Skin of body (tissue), 1 donor: ENCODE measurements at regions not wholly inside any gene's neighbourhood (a gene's known extent, or its start where the extent isn't known, plus 50 kb on each side); places are given as distances from the start of the nearest gene placed in this dataset.
"Not testable (repeated sequence)": the region's sequence is repeated elsewhere in the genome, so short reads cannot be mapped to it uniquely, and the experiment has no call there.

Source experiments
- DNase-seq: peaks from one replicate; lab custom pipeline; 2025; lab: John Stamatoyannopoulos, UW

DNA sequence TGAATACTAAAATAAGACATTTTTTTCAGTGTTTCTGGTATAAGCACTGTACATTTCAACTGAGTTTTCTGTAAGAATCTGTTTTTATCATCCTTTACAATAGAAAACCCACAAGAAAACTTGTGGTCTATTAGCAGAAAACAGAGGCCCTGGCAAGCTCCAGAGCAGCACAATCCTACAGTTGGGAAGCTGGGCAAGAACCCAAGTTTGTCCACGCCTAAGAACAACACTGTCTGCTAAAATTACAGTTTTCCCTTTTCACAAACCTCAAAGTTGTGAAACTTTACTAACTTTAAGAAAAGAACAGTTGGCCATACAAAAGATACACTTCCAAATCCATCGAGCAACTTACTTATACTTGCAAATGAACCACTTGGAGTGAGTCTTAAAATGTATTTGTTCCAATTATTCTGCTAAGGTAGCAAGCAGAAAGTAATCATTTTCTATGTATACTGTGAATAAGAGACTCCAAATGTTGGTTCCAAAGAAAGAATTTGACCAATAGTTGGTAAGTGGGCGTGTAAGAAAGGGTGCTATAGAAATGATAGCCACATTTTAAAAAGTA is 982.0 kb upstream of the ARRDC3 start:
- DNase-seq, result no peak

DNA sequence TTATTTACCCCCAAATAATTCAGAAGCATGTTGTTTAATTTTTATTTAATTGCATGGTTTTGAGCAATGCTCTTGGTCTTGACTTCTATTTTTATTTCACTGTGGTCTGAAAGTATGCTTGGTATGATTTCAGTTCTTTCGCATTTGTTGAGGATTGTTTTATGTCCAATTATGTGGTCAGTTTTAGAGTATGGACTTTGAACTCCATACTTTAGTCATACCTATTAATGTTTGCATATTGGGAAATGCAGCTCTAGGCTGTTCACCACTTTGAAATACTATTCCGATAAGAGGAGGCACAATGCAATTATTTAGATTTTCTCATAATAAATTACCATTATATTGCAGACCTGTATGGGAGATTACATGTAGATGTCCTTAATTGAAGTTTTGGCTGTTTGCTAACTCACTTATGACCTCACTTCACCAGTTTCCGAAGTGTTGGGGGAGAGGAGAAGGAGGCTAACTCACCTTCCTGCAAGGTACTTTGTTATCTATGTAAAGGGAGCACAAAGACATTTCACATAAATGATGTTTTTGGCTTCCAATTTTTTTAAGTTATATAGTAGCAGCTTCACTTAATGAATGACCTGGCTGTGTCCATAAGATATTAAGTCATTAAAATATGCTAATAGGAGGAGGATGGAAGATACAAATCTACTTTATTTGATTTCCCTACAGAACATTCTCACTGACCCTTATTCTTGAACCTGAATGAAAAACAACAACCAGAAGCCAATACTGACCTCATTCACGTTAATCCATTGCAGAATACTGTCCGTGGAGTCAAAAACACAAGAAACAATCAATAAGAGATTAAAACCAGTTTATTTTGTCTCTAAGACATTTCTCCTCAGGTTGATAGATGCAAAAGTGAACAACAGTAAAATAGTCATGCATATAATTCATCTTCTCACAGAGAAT is 970.3 kb upstream of the ARRDC3 start:
- no peak for DNase-seq

DNA sequence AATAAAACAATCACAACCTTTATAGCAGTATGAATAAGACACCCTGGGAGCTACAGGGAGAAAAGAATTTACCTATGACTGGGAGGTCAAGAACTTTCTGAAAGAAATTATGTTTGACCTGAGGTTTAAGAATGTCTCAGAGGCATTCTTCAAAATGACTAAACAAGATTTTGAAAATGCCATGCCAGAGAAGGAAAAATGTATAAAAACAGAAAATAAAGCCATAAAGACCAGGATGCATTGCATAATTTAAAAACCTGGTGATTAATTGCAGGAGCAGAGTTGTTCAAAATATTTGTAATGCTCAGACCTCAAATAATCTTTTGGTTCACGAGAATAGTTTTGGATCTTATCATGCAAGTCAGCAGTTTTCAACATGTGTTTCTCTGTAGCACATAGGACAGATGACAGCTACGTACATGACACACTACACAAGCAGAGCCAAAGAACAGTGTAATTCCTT is 954.7 kb upstream of the ARRDC3 start:
- DNase-seq, result peak; percentile 43

DNA sequence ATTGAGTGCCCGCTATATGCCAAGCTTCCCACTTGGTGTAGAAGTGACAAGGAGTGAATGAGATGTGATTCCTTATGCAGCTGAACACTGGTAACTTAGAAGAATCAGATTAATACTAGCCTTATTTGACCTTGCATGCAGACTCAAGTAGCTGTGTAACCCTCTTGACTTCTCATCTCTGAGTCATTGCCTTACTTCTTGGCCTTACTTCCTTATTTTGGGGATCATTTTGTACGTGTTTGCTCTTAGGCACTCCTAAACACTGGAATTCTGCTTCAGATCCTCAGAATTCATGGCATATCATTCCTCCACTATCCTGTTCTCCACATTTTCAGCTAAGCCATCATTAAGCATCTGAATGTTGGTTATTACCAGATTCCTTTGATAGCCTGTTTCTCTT is 948.9 kb upstream of the ARRDC3 start:
- DNase-seq, result no peak

DNA sequence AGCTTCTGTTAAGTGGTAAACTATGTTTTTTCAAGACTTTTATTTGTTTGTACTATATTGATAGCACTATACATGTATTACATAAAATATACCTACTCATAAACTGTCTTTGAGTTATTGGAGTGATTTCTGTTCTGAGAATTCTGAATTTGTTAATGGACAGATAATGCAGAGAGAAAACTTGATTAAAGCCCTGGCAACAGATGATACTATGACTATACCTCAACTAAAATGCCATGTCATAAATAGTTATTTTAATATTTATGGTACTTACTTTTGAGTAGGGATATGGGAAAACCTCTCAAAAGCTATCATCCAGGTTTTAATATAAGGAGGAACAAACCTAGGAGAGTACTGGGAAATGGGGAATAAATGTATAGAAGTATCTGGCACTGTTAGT is 947.2 kb upstream of the ARRDC3 start:
- DNase-seq, result no peak

DNA sequence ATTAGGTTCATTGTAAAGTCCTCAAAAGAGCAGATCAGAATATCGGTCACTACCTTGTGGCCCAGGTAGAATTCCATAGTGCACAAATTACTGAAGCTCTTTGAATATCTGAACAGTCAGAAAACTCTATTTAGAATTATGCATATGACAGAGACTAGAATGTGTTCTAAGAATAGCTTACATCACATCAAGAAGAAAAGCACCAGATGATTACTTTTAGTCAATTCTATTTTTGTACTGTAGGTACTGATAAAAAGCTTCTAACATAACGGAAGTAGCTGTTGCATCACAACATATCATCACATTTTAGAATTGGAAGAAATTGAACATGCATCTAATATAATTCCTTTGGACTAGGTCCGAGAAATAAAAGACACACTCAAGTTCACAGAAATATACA is 946.6 kb upstream of the ARRDC3 start:
- DNase-seq, result no peak

DNA sequence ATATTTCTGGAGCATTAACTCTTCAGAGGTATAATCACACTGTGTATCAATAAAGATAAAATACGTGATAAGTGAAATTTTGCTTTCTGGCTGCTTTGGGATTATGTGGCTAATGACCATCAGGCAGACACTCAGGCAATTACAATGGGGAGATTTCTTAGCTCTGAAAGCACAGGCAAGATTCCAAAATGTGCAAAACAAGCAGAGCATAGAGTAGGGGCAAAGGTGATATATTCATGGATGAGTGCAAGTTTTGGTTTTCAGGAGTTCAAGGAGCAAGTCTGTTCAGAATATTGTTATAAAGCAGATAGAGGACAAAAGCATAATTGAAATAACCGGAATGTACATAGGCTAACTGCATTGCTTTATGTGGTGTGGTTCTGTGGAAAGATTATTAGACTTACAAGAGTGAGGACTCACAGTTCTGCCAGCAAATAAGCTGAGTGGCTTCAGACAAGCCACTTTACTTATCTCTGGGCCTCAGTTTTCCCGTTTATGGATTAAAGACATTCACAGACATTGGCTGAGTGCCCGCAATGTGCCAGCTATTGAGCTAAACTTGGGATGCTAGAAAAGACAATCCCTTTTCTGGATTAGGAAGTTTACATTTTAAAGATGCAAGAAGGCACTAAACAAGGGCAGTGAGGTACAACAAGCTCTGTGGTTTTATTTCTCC is 945.6 kb upstream of the ARRDC3 start:
- no peak for DNase-seq

DNA sequence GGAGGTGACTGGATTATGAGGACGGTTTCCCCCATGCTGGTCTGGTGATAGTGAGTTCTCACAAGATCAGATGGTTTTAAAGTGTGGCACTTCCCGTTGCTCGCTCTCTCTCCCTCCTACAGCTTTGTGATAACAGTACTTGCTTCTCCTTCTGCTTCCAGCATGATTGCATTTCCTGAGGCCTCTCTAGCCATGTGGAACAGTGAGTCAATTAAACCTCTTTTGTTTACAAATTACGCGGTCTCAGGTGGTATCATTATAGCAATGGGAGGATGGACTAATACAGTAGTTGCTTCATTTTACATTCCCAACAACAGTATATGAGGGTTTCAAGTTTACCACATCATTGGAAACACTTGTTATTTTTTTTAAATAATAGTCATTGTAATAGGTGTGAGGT is 937.3 kb upstream of the ARRDC3 start:
- DNase-seq, result no peak

DNA sequence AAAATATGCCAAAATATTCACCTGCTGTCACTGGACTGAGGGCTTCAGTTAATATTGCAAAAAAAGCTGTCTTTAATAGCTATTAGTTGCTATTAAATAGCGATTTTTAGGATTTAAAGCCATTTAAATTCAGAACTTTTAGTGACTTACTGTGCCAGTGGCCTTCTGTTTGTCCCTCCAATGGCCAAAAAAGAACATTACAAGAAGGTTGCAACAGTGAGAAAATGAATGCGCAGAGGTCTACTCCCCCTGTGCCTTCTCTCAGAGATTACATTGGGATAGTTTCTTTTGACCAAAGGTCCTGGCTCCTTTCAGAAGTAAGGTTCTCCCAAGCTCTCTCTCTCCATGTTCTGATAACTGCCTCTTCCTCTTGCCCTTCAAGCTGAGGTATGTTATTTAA is 930.3 kb upstream of the ARRDC3 start:
- no peak for DNase-seq

DNA sequence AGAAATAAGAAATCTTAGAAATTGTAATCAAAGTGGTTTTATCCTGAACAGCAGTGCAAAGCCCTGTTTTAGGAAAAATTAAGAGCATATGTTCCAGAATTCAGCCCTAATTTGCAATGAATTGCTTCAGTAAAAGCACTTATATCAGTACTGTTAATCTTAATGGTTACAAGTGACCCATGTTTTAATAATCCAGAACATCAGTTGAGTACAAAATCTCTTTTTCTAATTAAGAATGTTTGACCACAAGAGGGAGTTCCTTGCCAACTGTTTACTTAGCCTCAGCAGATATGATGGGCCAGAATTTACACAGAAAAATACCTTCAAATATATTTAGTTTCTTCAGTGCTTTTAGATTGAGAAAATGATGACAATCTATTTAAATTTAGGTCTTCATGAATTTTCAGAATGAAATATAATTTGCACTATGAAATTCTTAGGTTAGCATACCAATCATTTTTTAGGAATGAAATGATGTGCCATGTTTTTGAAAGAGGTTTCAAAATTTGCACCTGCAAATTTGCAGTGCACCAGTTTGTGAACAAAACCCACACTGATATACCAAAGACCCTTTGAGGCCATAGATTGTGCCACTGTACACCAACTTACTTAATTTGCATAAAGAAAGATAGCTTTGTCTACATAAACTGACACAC is 926.3 kb upstream of the ARRDC3 start:
- peak; percentile 39 for DNase-seq

DNA sequence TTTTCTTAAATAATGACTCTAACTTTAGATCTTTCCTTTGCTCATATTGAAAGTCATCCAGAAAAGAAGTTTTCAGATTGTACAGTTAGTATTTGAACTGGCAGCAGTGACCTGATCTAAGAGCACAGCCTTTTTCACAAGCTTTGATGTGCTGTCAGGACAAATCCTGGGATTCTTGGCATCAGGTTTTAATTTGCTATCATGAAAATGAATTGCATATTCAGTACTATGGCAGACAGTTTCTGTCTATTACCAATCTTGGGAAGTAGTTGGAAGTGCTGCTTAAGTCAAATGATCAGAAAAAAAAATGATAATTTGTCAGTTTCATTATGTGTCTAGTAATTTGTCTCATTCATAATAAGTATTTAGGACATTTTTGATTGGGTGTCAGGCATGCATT is 925.6 kb upstream of the ARRDC3 start:
- DNase-seq, result no peak

DNA sequence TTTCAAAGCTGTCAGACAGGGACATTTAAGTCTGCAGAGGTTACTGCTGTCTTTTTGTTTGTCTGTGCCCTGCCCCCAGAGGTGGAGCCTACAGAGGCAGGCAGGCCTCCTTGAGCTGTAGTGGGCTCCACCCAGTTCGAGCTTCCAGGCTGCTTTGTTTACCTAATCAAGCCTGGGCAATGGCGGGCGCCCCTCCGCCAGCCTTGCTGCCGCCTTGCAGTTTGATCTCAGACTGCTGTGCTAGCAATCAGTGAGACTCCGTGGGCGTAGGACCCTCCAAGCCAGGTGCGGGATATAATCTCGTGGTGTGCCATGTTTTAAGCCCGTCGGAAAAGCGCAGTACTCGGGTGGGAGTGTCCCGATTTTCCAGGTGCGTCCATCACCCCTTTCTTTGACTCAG is 919.2 kb upstream of the ARRDC3 start:
- not testable (repeated sequence) for DNase-seq

DNA sequence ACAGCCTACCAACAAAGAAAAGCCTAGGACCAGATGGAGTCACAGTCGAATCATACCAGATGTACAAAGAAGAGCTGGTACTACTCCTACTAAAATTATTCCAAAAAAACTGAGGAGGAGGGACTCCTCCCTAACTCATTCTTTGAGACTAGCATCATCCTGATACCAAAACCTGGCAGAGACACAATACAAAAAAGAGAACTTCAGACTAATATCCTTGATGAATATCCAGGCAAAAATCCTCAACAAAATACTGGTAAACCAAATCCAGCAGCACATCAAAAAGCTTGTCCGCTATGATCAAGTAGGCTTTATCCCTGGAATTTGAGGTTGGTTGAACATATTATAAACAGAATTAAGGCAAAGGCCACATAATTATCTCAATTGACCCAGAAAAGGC is 900.4 kb upstream of the ARRDC3 start:
- DNase-seq, result no peak

DNA sequence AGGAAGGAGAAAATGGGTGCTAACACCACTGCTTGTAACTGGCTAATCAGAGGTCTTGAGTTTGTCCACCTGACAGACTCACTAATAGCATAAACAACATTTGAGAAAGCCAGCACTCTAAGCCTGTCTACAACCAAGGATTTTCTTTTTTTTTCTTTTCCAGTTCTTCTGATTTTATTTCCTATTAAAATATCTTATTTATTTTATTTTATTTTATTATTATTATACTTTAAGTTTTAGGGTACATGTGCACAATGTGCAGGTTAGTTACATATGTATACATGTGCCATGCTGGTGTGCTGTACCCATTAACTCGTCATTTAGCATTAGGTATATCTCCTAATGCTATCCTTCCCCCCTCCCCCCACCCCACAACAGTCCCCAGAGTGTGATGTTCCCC is 888.6 kb upstream of the ARRDC3 start:
- DNase-seq, result not testable (repeated sequence)

DNA sequence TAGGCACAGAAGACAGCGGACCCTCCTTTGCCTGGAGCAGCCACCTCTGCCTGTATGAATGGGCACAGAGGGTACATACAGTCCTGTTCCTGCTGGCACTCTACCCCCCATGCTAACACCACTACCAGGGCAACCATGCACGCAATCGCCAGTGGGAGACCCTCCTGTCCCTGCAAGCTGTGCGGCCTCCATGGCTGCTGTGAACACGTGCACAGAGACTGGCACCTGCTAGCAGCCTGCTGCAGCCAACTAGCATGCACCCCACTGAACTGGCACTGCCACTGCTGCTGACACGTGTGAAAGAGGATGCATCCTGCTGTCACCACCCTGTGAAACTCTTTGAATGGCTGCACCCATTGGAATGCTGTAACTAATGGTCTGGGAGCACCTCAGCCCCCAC is 885.2 kb upstream of the ARRDC3 start:
- DNase-seq, result no peak

DNA sequence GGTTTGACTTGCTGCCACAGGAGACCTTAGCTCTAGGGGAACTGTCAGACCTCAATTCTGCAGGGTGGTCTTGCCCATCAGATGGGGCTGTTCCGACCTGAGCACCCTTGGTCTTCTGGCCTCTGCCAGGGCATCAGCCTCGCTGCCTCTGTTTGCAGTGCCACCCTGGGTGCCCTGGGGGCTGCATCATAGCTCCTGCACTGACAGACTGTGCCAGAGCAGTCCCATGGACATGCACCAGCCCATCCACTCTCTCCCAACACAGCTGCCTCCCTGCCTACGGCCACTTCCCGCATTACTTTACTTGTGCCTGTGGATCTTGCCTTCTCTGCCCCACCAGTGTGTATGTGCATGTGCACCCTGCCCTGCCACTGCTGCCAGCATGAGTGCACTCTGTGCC is 884.7 kb upstream of the ARRDC3 start:
- no peak for DNase-seq

DNA sequence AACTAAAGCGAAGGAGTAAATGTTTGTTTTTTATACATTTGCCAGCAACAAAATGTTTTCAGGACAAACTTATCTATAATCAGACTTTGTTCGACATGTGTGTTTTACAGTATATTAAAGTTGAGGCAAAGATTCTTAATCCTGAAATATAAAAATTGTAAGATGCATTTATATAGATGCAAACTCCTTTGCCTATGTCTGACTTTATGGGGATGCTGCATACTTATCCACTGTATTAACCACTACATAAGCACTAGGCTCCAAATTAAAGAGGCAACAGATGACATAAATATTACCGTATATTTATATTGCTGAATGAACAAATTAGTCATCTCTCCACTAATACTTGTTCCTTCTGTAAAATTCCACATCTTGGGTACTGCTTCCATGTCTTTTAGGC is 882.7 kb upstream of the ARRDC3 start:
- no peak for DNase-seq

DNA sequence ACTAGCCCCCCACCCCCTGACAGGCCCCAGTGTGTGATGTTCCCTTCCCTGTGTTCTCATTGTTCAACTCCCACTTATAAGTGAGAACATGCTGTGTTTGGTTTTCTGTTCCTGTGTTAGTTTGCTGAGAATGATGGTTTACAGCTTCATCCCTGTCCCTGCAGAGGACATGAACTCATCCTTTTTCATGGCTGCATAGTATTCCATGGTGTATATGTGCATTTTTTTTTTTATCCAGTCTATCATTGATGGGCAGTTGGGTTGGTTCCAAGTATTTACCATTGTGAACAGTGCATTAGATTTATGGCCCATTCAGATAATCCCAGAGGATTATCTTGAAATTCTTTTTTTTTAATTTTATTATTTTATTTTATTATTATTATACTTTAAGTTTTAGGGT is 872.5 kb upstream of the ARRDC3 start:
- DNase-seq, result not testable (repeated sequence)

DNA sequence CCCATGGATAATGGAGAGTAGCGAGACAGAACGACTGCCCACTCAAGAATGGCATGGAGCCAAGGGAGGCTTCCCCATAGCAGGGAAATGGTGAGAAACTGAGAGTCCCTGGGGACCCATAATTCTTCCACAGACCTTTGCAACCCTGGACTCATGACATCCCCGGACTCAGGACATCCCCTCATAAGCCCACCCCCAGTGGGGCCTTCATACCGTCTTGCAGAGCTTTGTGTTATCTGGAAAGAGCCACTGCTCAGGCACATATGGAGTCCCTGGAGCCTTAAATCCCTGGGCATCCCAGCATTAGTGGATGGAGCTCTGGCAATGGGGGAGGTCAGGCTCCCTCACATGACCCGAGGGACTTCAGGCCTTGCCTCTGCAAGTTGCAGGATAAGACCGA is 865.4 kb upstream of the ARRDC3 start:
- DNase-seq, result no peak

DNA sequence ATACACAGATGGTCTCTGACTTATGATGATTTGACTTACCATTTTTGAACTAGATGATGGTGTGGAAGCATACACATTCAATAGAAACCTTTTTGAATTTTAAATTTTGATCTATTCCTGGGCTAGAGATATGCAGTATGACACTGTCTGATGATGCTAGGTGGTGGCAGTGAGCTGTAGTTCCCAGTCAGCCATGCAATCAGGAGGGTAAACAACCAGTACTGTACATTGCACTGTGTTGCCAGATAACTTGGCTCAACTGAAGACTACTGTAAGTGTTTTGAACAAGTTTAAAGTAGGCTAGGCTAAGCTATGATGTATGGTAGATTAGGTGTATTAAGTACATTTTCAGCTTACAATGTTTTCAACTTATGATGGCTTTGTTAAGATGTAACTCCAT is 859.1 kb upstream of the ARRDC3 start:
- no peak for DNase-seq

DNA sequence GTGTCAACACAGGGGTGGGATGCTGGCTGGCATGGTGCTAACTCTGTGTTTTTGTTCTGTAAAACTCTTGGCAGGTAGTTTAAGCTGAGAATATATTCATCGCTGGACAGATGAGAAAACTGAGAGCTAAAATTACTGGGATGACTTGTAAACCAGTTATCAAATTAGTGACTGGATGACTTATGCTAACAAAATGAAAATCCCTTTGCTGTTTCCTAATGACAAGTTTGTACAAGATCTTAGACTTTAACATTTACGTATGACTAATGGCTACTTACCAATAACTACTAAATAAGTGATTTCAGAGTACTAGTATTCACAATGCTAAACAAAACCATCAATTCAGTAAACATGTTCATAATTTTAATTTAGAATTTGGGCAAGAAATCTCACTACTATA is 854.8 kb upstream of the ARRDC3 start:
- no peak for DNase-seq

DNA sequence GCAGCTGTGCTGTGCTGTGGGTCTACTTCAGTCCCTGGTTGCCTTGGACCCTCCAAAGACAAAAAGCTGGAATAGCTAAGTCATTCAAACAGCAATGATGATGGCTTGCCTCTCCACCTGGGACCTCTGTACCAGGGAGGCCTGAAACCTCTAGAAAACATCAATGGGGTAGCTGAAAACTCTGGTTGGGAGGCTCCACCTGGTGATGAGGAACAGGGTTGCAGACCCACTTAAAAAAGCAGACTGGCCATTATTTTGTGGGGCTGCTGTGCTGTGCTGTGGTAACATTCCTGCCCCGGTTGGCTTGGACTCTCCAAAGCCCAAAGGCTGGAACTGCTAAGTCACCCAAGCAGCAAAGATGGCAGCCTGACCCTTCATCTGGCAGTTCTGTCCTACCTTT is 839.3 kb upstream of the ARRDC3 start:
- no peak for DNase-seq
